Breast epithelium (tissue), 3 donors: ENCODE measurements at regions not wholly inside any gene's neighbourhood (a gene's known extent, or its start where the extent isn't known, plus 50 kb on each side); places are given as distances from the start of the nearest gene placed in this dataset.

Experiments
- POLR2AphosphoS5 ChIP-seq, 3 donors: sonication (generic); formaldehyde crosslinking; IDR thresholded peaks; one replicate each; pipeline ENCODE4 v1.6.1; 2017; ENCODE audit warnings: antibody characterized with exemption in 3 of 3
- TF ChIP-seq, protein P1 (sequence below), 3 donors: fragments of 450-650 bp; IDR thresholded peaks; one replicate each; pipeline ENCODE4 v1.5.1; 2016 to 2017; ENCODE audit warnings: antibody characterized with exemption in 3 of 3, mild to moderate bottlenecking in 3 of 3, moderate library complexity in 3 of 3

DNA sequence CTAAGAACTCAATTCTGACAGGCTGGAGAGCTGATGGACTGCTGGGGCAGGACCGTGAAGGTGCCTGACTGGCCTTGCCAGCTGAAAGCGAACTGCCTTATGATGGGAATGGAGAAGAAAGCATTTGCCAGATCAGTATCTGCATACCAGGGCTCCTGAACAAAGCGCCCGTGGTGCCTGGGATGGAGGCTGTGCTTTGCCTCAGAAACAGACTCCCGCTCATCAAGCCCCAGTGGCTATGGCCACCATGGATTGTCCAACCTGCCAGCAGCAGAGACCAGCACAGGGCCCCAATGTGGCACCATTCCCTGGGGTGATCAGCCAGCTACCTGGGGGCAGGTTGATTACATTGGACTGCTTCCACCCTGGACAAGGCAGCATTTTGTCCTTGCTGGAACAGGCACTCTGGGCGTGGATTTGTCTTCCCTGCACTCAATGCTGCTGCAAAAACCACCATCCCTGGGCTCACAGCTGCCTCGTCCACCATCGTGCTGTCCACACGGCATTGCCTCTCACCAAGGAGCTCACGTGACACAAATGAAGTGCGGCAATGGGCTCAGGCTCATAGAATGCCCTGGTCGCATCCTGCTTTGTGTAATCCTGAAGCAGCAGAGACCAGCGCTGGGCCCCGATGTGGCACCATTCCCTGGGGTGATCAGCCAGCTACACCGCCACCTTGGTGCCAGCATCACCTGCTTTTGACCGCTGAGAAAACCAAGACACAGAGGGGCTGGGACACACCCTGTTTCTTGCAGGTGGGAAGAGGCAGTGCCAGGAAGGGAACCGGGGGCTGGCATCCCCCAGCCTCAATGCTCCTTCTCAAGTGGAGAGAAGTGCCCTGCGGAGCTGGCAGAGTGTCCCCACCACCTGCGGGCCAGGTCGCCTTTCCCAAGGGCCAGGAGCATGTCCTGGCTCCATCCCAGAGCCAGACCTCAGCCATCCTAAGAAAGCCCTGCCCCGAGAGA lies 1367.5 kb downstream of the BRD1 start:
- TF ChIP-seq, protein P1, sequence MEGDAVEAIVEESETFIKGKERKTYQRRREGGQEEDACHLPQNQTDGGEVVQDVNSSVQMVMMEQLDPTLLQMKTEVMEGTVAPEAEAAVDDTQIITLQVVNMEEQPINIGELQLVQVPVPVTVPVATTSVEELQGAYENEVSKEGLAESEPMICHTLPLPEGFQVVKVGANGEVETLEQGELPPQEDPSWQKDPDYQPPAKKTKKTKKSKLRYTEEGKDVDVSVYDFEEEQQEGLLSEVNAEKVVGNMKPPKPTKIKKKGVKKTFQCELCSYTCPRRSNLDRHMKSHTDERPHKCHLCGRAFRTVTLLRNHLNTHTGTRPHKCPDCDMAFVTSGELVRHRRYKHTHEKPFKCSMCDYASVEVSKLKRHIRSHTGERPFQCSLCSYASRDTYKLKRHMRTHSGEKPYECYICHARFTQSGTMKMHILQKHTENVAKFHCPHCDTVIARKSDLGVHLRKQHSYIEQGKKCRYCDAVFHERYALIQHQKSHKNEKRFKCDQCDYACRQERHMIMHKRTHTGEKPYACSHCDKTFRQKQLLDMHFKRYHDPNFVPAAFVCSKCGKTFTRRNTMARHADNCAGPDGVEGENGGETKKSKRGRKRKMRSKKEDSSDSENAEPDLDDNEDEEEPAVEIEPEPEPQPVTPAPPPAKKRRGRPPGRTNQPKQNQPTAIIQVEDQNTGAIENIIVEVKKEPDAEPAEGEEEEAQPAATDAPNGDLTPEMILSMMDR (IDR thresholded peaks at IDR 0.05) = no peak
- TF ChIP-seq POLR2AphosphoS5 (IDR thresholded peaks at IDR 0.05) = no peak
